Upper lobe of left lung (tissue), 4 donors: ENCODE measurements at regions not wholly inside any gene's neighbourhood (a gene's known extent, or its start where the extent isn't known, plus 50 kb on each side); places are given as distances from the start of the nearest gene placed in this dataset.

Source experiments
- CTCF ChIP-seq, 6 experiments: fragments of 450-650 bp in 4 of 6; fragments of 200-600 bp in 2 of 6; sonication (generic) in 2 of 6; IDR thresholded peaks; one replicate each; pipeline ENCODE4 v1.5.1; 2016 to 2019; ENCODE audit warnings: antibody characterized with exemption in 6 of 6
- EP300 ChIP-seq, 4 donors: sonication (generic); formaldehyde crosslinking; IDR thresholded peaks; one replicate each; pipeline ENCODE4 v1.5.1; 2017; ENCODE audit warnings: antibody characterized with exemption in 4 of 4, control low read depth in 2 of 4
- POLR2A ChIP-seq, 4 donors: fragments of 450-650 bp; IDR thresholded peaks; one replicate each; pipeline ENCODE4 v1.5.1; 2016 to 2017; ENCODE audit warnings: antibody characterized with exemption in 4 of 4, mild to moderate bottlenecking in 2 of 4

GRCh38 chr6:50976907-50977306, 158.2 kb downstream of the TFAP2B start:
- TF ChIP-seq EP300 (IDR thresholded peaks at IDR 0.05): no peak
- TF ChIP-seq CTCF (IDR thresholded peaks at IDR 0.05): no peak
- TF ChIP-seq POLR2A (IDR thresholded peaks at IDR 0.05): no peak
